H9 (cell line): ENCODE measurements at regions not wholly inside any gene's neighbourhood (a gene's known extent, or its start where the extent isn't known, plus 50 kb on each side); places are given as distances from the start of the nearest gene placed in this dataset.

Experiments
- DNase-seq: peaks from one replicate; pipeline ENCODE4 v3.0.0-alpha.2; 2017
- H2AFZ ChIP-seq: one replicate; pipeline ENCODE4 v1.6.1; 2013; ENCODE audit warnings: mild to moderate bottlenecking, low read length, control low read depth, moderate library complexity
- H2AK5ac ChIP-seq: 2 replicates; pipeline ENCODE4 v1.6.1; 2013; ENCODE audit warnings: low read length, control low read depth, mixed read lengths; ENCODE audit not compliant: insufficient read length
- H2BK120ac ChIP-seq: one replicate; pipeline ENCODE4 v1.6.1; 2013; ENCODE audit warnings: low read depth, mild to moderate bottlenecking, low read length, control low read depth, inconsistent platforms; ENCODE audit not compliant: poor library complexity, severe bottlenecking
- H2BK12ac ChIP-seq: 2 replicates; pipeline ENCODE4 v1.6.1; 2013; ENCODE audit warnings: low read length, control low read depth, mixed read lengths, low read depth; ENCODE audit not compliant: insufficient read length
- H2BK15ac ChIP-seq: 2 replicates; pipeline ENCODE4 v1.6.1; 2013; ENCODE audit warnings: low read depth, low read length, control low read depth
- H2BK20ac ChIP-seq: one replicate; pipeline ENCODE4 v1.6.1; 2013; ENCODE audit warnings: low read depth, mild to moderate bottlenecking, low read length, control low read depth, inconsistent platforms; ENCODE audit not compliant: poor library complexity, severe bottlenecking
- H2BK5ac ChIP-seq: 2 replicates; pipeline ENCODE4 v1.6.1; 2013; ENCODE audit warnings: low read length, control low read depth, mixed read lengths; ENCODE audit not compliant: insufficient read length
- H3K14ac ChIP-seq: 2 replicates; pipeline ENCODE4 v1.6.1; 2013; ENCODE audit warnings: low read length, control low read depth; ENCODE audit not compliant: insufficient read depth
- H3K18ac ChIP-seq: 2 replicates; pipeline ENCODE4 v1.6.1; 2013; ENCODE audit warnings: low read depth, mild to moderate bottlenecking, mixed read lengths, low read length, control low read depth; ENCODE audit not compliant: insufficient read length
- H3K23ac ChIP-seq: 2 replicates; pipeline ENCODE4 v1.6.1; 2013; ENCODE audit warnings: low read length, control low read depth, mixed read lengths, low read depth; ENCODE audit not compliant: insufficient read length
- H3K23me2 ChIP-seq: 2 replicates; pipeline ENCODE4 v1.6.1; 2013; ENCODE audit warnings: low read depth, mild to moderate bottlenecking, mixed read lengths, low read length, control low read depth; ENCODE audit not compliant: insufficient read length, poor library complexity, severe bottlenecking
- H3K27ac ChIP-seq: 2 replicates; pipeline ENCODE4 v1.5.1; 2013; ENCODE audit warnings: low read length, control low read depth, mixed read lengths, low read depth; ENCODE audit not compliant: insufficient read length
- H3K27me3 ChIP-seq: 2 replicates; pipeline ENCODE4 v1.6.1; 2013; ENCODE audit warnings: low read length, control low read depth, inconsistent platforms; ENCODE audit not compliant: insufficient read depth
- H3K4ac ChIP-seq: 2 replicates; pipeline ENCODE4 v1.6.1; 2013; ENCODE audit warnings: low read depth, mild to moderate bottlenecking, control low read depth, inconsistent platforms, low read length, moderate library complexity
- H3K4me1 ChIP-seq: 2 replicates; pipeline ENCODE4 v1.6.1; 2013; ENCODE audit warnings: low read length, control low read depth, inconsistent platforms; ENCODE audit not compliant: insufficient read depth
- H3K4me2 ChIP-seq: 2 replicates; pipeline ENCODE4 v1.6.1; 2013; ENCODE audit warnings: low read length, control low read depth, mixed read lengths; ENCODE audit not compliant: insufficient read length, insufficient read depth
- H3K56ac ChIP-seq: 2 replicates; pipeline ENCODE4 v1.6.1; 2013; ENCODE audit warnings: low read depth, mild to moderate bottlenecking, mixed read lengths, low read length, control low read depth; ENCODE audit not compliant: insufficient read length
- H3K79me1 ChIP-seq: 2 replicates; pipeline ENCODE4 v1.6.1; 2013; ENCODE audit warnings: low read depth, mild to moderate bottlenecking, moderate library complexity, low read length, control low read depth, inconsistent platforms; ENCODE audit not compliant: insufficient read depth, poor library complexity, severe bottlenecking
- H3K79me2 ChIP-seq: 2 replicates; pipeline ENCODE4 v1.6.1; 2013; ENCODE audit warnings: low read length, control low read depth, inconsistent platforms; ENCODE audit not compliant: insufficient read depth
- H3K9ac ChIP-seq: 2 replicates; pipeline ENCODE4 v1.6.1; 2013; ENCODE audit warnings: low read length, control low read depth, mixed read lengths; ENCODE audit not compliant: insufficient read length; ENCODE audit errors: extremely low read depth
- H3K9me3 ChIP-seq: one replicate; pipeline ENCODE4 v1.6.1; 2013; ENCODE audit warnings: low read depth, low read length, inconsistent platforms; ENCODE audit not compliant: control insufficient read depth
- H3T11ph ChIP-seq: one replicate; pipeline ENCODE4 v1.6.1; 2013; ENCODE audit warnings: mild to moderate bottlenecking, low read length, control low read depth, inconsistent platforms
- H4K20me1 ChIP-seq: one replicate; pipeline ENCODE4 v1.6.1; 2013; ENCODE audit not compliant: control insufficient read depth, insufficient read length, insufficient read depth
- H4K5ac ChIP-seq: 2 replicates; pipeline ENCODE4 v1.6.1; 2013; ENCODE audit warnings: low read depth, mild to moderate bottlenecking, mixed read lengths, low read length, control low read depth; ENCODE audit not compliant: insufficient read length
- H4K8ac ChIP-seq: replicated peaks from 2 replicates; pipeline ENCODE4 v1.6.1; 2013; ENCODE audit warnings: low read length, control low read depth, mixed read lengths, low read depth; ENCODE audit not compliant: insufficient read length
- H4K91ac ChIP-seq: 2 replicates; pipeline ENCODE4 v1.6.1; 2013; ENCODE audit warnings: low read depth, mild to moderate bottlenecking, moderate library complexity, mixed read lengths, low read length, control low read depth; ENCODE audit not compliant: insufficient read length
- H3K27ac Mint-ChIP-seq, 3 experiments: 2 replicates in 2 of 3; 3 replicates in 1 of 3; pipeline ENCODE4 v1.8.0; 2020 to 2021; ENCODE audit warnings: mixed read lengths in 3 of 3, mild to moderate bottlenecking in 1 of 3, moderate library complexity in 1 of 3
- H3K27me3 Mint-ChIP-seq: 2 replicates; pipeline ENCODE4 v1.8.0; 2021; ENCODE audit warnings: low read depth, mild to moderate bottlenecking, moderate library complexity, mixed read lengths
- H3K36me3 Mint-ChIP-seq, 3 experiments: 2 replicates in 2 of 3; 3 replicates in 1 of 3; pipeline ENCODE4 v1.8.0; 2020 to 2021; ENCODE audit warnings: low read depth in 3 of 3, mixed read lengths in 3 of 3; ENCODE audit not compliant: insufficient read depth in 1 of 3
- H3K4me1 Mint-ChIP-seq, 2 experiments: 2 replicates each; pipeline ENCODE4 v1.8.0; 2020; ENCODE audit warnings: mixed read lengths in 2 of 2
- H3K4me3 Mint-ChIP-seq, 2 experiments: 2 replicates in 1 of 2; 3 replicates in 1 of 2; pipeline ENCODE4 v1.8.0; 2020 to 2021; ENCODE audit warnings: mild to moderate bottlenecking in 2 of 2, mixed read lengths in 2 of 2, moderate library complexity in 1 of 2
- H3K9me3 Mint-ChIP-seq, 2 experiments: 2 replicates in 1 of 2; 3 replicates in 1 of 2; pipeline ENCODE4 v1.8.0; 2020; ENCODE audit warnings: mild to moderate bottlenecking in 2 of 2, mixed read lengths in 2 of 2, moderate library complexity in 1 of 2
- CTCF ChIP-seq: fragments of 200-600 bp; sonication (generic); conservative IDR thresholded peaks from 3 replicates; pipeline ENCODE4 v1.8.0; 2021; ENCODE audit warnings: antibody characterized with exemption, mild to moderate bottlenecking
- WGBS: extraction: QIAGEN DNeasy Blood & Tissue Kit; methylation state at CpG from one replicate; pipeline ENCODE4 v1.1.7; 2013; ENCODE audit warnings: missing lambda C conversion rate, low lambda C conversion rate, mixed read lengths; ENCODE audit not compliant: insufficient read length; ENCODE audit errors: extremely low coverage; 5-methylcytosine and 5-hydroxymethylcytosine counted together

GRCh38 chr6:1023229-1023628, 288.7 kb upstream of the FOXQ1 start:
- no peak overlapping the region; a peak in 1 of 7 replicates for H3K27ac Mint-ChIP-seq
- H3K36me3 Mint-ChIP-seq = peaks cover 0 to 4% (median 4%) of the 10 kb centered on the region in 3 experiments; a peak in 3 of 7 replicates
- H4K5ac ChIP-seq = no peak overlapping the region
- TF ChIP-seq CTCF = no peak
- peaks cover 13 to 24% of the 10 kb centered on the region in 2 experiments for H3K4me1 Mint-ChIP-seq
- DNase-seq = no peak
- no peak overlapping the region for H3K18ac ChIP-seq
- no peak overlapping the region for H3K23ac ChIP-seq
- no peak overlapping the region for H4K91ac ChIP-seq
- no peaks in the 10 kb centered on the region for H3K79me1 ChIP-seq
- H3K4me3 Mint-ChIP-seq = no peak overlapping the region
- no peak overlapping the region for H2AFZ ChIP-seq
- H2BK120ac ChIP-seq = no peak overlapping the region
- peaks cover 29% of the 10 kb centered on the region for H3K27me3 Mint-ChIP-seq
- H3K4me1 ChIP-seq = peaks cover 2% of the 10 kb centered on the region; the same call in 1 of the 2 replicates
- no peaks in the 10 kb centered on the region for H3K79me2 ChIP-seq
- H2BK5ac ChIP-seq = no peak overlapping the region
- H3K4me2 ChIP-seq = no peak overlapping the region
- H3K23me2 ChIP-seq = no peaks in the 10 kb centered on the region
- H3K27ac ChIP-seq = no peak overlapping the region
- no peaks in the 10 kb centered on the region for H3K9me3 ChIP-seq
- peaks cover 5 to 11% of the 10 kb centered on the region in 2 experiments; a peak in 4 of 5 replicates for H3K9me3 Mint-ChIP-seq
- no peak overlapping the region for H2BK12ac ChIP-seq
- no peak overlapping the region for H2AK5ac ChIP-seq
- no peaks in the 10 kb centered on the region for H4K20me1 ChIP-seq
- H3K9ac ChIP-seq = no peak overlapping the region
- H4K8ac ChIP-seq = no peak overlapping the region
- H3K27me3 ChIP-seq = no peaks in the 10 kb centered on the region
- no peak overlapping the region for H3K14ac ChIP-seq
- no peak overlapping the region for H3T11ph ChIP-seq
- no peak overlapping the region for H2BK15ac ChIP-seq
- no peak overlapping the region for H3K4ac ChIP-seq
- WGBS = no CpG with 5 or more reads among the region's 4 CpGs
- H2BK20ac ChIP-seq = no peak overlapping the region
- H3K56ac ChIP-seq = no peak overlapping the region
